Gastrocnemius medialis (tissue), 4 donors: ENCODE measurements at regions not wholly inside any gene's neighbourhood (a gene's known extent, or its start where the extent isn't known, plus 50 kb on each side); places are given as distances from the start of the nearest gene placed in this dataset.

Source experiments
- CTCF ChIP-seq, 5 experiments: fragments of 450-650 bp in 3 of 5; fragments of 200-600 bp in 2 of 5; sonication (generic) in 2 of 5; IDR thresholded peaks in 4 of 5; conservative IDR thresholded peaks in 1 of 5; 1 replicate in 4 of 5; 2 replicates in 1 of 5; pipeline ENCODE4 v1.5.1; 2016 to 2019; ENCODE audit warnings: antibody characterized with exemption in 5 of 5, mild to moderate bottlenecking in 3 of 5, moderate library complexity in 3 of 5
- POLR2A ChIP-seq, 2 donors: fragments of 450-650 bp; IDR thresholded peaks; one replicate each; pipeline ENCODE4 v1.6.1; 2017; ENCODE audit warnings: antibody characterized with exemption in 2 of 2, mild to moderate bottlenecking in 2 of 2, moderate library complexity in 2 of 2

- TF ChIP-seq CTCF (IDR thresholded peaks at IDR 0.05 in 4 of 5, conservative IDR thresholded peaks at IDR 0.05 in 1 of 5) (no peak), POLR2A (IDR thresholded peaks at IDR 0.05) (no peak)
These were observed 161.8 kb downstream of the MED10 start for GRCh38 chr5:6216471-6217075.
